HG02623 (cell line): ENCODE measurements at regions not wholly inside any gene's neighbourhood (a gene's known extent, or its start where the extent isn't known, plus 50 kb on each side); places are given as distances from the start of the nearest gene placed in this dataset.

Experiments used
- ATAC-seq: cut with Tn5 transposase; IDR thresholded peaks from one replicate; pipeline ENCODE4 v1.9.1; 2021; ENCODE audit warnings: moderate library complexity; ENCODE audit not compliant: unreplicated experiment

GRCh38 chr11:15483205-15483604 lies 368.5 kb downstream of the INSC start:
- peak; percentile 51 for ATAC-seq

- no peak for ATAC-seq
These were observed 369.7 kb downstream of the INSC start for GRCh38 chr11:15484398-15484797.

DNA sequence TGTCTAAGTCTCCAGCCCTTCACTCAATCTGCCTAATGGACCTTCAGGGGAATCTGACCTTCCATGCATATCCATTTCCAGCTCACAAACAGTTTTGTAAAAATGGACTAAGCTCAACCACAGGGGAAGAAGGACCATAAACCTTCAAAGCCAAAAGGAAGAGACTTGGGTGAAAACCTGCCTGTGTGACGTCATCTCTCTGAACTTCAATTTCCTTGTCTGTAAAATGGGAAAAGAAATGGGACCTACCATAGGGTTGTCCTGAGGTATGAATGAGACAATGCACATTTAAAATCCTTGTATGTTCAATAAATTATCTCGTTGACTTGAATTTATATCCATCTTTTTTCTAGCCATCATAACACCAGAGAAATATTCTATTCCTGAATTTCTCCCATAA lies 370.7 kb downstream of the INSC start:
- no peak for ATAC-seq

- ATAC-seq, result no peak
These were observed 374.6 kb downstream of the INSC start for GRCh38 chr11:15489281-15489680.

GRCh38 chr11:15490535-15490934 lies 375.8 kb downstream of the INSC start:
- no peak for ATAC-seq

DNA sequence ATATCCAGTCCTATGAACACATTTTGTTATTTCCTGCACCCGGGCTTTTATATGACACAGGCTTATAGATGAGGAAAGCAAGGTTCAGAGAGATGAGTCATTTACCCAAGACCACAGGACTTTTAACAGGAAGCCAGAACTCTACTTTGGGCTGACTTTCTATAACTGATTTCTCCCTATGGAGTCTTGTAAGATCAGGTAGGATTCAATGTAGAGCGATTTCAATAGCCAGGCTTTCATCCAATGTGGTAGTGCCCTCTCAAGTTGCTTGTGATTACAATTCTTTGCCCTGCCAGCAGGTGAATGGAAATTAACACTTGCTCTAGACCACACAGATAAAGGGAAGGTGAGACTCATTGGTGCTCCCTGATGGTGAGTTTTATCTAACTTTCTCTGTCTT lies 378.3 kb downstream of the INSC start:
- ATAC-seq, result no peak

DNA sequence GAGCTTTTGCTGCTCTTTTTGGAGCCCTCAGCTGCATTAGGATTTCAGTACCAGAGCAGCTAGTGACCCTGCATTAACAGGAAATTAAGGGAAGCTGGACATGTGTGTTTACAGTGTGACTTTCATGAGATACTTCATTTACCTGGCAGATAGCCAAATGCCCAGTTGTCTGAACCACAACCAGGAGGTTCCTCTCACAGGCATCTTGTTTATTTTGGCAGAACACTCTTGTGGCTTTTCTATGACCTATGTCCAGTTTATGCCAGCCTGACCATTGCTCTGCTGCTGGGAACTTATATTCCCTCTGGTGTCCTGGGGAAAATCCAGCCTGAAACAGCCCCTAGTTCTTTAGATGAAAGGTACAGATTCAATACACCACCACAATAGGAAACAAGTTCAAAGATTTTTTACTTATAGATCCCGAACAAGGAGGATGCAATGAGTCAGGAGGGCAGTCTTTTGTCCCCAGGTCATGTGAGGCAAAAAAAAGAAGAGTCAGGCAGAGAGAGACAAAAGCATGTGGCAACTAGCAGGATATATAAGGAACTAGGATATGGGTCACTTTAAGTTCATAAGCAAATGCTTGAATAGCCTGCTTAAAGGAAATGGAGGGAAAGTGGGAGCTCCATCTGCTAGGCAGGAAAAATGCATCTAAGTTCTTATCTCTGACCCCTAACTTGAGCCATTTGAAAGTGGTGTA lies 379.3 kb downstream of the INSC start:
- ATAC-seq, result no peak

DNA sequence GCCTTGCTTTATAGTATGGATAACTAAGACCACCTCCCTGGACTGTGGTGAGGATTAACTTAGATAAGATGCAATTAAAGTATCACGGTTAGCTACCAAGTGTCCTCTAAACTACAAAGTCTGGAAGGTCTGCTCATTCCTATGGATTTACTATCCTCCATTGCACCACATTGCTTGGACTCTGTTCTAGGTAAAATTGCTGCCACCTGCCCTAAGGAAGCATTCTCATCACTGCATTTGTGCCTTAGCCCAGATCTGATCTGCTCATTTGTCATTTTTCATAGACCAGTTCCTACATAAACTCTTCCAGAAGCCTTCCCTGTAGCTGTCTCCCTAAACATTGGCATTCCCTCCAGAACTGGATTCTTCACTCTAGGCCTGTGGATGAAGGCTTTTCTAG lies 380.0 kb downstream of the INSC start:
- no peak for ATAC-seq

DNA sequence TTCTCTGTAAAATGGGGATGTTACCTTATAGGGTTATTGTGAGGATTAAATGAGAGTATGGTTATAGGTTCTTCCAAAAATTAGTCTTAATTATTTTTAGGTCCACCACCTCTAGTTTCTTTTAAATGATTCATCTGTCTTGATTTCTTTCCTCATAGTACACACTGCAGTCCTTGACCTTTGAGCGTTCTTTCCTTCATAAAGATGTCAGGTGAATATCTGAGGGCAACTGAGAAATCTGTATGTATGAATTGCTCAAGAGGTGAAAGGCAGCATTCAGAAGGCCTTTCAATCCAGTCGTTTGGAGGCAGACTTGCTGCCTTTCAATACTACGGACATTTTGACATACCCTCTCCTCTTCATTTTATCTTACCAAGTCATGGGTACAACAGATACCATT lies 380.7 kb downstream of the INSC start:
- ATAC-seq, result no peak

- no peak for ATAC-seq
These were observed 382.6 kb downstream of the INSC start for GRCh38 chr11:15497366-15497765.

DNA sequence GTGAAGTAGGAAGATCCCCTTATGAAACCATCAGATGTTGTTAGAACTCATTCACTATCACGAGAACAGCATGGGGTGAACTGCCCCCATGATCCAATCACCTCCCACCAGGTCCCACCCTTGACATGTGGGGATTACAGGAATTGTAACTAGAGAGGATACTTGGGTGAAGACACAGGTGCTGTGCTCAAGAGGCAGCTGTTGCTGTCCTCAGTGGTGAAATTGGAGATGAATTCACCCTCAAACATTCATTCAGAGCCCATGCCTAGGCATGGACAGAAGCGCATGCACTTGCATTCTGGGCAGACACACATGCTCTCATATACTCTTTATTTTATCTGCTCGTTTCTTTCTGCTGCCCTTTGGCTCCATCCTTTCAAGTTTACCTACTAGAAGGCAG lies 385.0 kb downstream of the INSC start:
- ATAC-seq, result no peak

GRCh38 chr11:15500643-15501042 lies 385.9 kb downstream of the INSC start:
- no peak for ATAC-seq

- ATAC-seq, result no peak
These were observed 386.8 kb downstream of the INSC start for GRCh38 chr11:15501566-15501965.

GRCh38 chr11:15505155-15505554 lies 390.4 kb downstream of the INSC start:
- no peak for ATAC-seq

GRCh38 chr11:15507592-15507991 lies 392.9 kb downstream of the INSC start:
- ATAC-seq, result no peak

DNA sequence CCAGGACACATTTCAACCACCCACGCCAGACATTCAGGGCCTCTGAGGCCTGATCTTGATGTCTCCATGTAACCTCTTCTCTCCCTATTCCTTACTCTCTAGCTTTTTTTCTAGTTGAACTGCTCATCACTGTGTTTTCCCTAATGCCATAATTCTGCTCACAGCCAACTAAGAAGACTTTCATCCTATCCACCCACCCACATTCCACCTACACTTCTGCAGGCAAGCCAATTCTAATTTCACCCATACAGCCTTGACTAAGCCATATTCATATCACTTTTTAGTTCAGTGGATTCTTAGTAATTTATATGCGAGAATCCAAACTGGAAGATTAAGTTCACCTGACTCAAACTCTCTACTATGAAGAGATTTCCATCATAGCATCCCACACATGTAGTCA lies 394.4 kb downstream of the INSC start:
- ATAC-seq, result no peak

DNA sequence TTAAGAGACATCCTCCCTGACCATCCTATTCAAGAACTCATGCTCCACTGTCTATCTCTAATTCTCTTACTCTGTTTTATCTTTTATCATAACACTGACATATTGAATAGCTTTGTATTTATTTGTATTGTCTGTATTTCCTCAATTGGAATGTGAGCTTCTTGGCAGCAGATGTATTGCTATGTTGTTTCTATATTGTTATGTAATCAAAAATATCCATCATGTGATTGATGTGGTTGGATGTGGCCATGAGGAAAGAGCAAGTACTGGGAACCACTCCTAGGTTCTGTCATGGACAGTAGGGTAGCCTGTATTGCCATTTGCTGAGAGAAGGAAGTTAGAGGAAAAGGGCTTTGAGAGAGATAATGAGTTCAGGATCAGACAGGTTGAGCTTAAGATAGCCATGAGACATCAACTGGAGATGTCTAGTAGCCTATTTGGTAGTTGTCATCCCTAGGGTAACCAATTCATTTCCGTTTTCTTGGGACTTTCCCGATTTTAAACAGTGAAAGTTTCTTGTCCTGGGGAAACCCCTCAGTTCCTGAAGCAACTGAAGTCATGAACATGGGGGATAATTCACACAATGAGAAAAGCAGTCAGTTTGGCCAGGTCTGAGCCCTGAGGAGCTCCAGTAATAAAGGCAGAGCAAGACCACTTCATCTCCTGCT lies 404.5 kb downstream of the INSC start:
- peak; percentile 53 for ATAC-seq

DNA sequence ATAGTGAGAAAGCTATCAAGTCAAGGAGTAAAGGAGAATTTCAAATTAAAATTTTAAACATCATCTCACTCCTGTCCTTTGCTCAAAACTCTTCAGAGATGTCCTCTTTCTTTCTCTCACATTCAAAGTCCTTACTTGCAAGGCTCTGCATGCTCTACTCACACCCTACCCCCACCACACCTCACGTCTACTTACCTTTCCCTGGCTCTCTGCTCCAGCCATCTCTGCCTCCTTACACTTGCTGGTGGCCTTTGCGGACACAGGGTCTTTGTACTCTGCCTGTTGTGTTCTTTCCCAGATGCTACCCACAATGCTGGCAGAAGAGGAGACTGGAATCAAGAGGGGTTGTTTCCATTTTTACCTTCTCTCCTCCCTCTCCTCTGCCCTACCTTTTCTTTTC lies 405.2 kb downstream of the INSC start:
- ATAC-seq, result no peak

- ATAC-seq, result no peak
These were observed 408.8 kb downstream of the INSC start for GRCh38 chr11:15523543-15523942.

- ATAC-seq, result no peak
These were observed 410.9 kb downstream of the INSC start for GRCh38 chr11:15525582-15525981.

DNA sequence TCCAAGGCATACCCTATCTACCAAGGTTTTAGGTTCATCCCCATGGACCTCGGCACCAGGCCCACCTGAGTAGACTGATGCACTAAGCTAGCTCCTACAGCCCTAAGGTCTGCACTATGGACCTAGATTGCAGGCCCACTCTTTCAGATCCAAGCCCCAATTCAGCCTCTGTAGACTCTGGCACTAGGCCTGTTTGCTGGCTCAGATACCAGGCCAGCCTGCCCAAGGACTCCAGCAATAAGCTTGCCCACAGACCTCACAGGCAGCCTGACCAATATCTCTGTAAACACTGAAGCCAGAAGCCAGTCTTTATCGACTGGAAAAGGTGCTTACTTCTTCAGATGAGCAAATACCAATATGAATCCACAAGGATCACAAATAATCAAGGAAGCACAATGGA lies 411.3 kb downstream of the INSC start:
- ATAC-seq, result no peak

GRCh38 chr11:15526859-15527450 lies 412.2 kb downstream of the INSC start:
- ATAC-seq, result no peak
